ENCODE measurements at regions not wholly inside any gene's neighbourhood (a gene's known extent, or its start where the extent isn't known, plus 50 kb on each side); places are given as distances from the start of the nearest gene placed in this dataset.

GRCh38 chr4:53713296-53713695, 122.0 kb upstream of the LNX1 start:
- Histone ChIP-seq H2AFZ (ENCODE audit: low read depth, low read length) (no peak overlapping the region), H3K9me3 (ENCODE audit: insufficient read depth, low read depth, low read length) (no peaks in the 10 kb centered on the region), H4K20me1 (ENCODE audit: insufficient read depth, low read length) (no peaks in the 10 kb centered on the region), H3K27ac (ENCODE audit: low read depth, low read length) (no peak overlapping the region), H3K9ac (ENCODE audit: low read length) (no peak overlapping the region), H3K27me3 (ENCODE audit: insufficient read depth, low read length) (no peaks in the 10 kb centered on the region), H3K79me2 (ENCODE audit: insufficient read depth, low read length) (no peaks in the 10 kb centered on the region), H3K36me3 (ENCODE audit: insufficient read depth, low read length) (no peaks in the 10 kb centered on the region), H3K4me3 (ENCODE audit: insufficient read depth, low read depth, low read length) (no peak overlapping the region), H3K4me1 (ENCODE audit: insufficient read depth, low read length) (peaks cover 11% of the 10 kb centered on the region), H3K4me2 (ENCODE audit: low read length) (no peak overlapping the region)
- H3K36me3 Mint-ChIP-seq (ENCODE audit: low read depth, unreplicated experiment): no peaks in the 10 kb centered on the region
- FAIRE-seq: no peak
- H3K27ac Mint-ChIP-seq (ENCODE audit: unreplicated experiment): no peak overlapping the region
- H3K4me3 Mint-ChIP-seq (ENCODE audit: unreplicated experiment): no peak overlapping the region
- TF ChIP-seq EZH2 (IDR thresholded peaks at IDR 0.05; ENCODE audit: insufficient read depth, low read length): no peak
- TF ChIP-seq, protein P1, sequence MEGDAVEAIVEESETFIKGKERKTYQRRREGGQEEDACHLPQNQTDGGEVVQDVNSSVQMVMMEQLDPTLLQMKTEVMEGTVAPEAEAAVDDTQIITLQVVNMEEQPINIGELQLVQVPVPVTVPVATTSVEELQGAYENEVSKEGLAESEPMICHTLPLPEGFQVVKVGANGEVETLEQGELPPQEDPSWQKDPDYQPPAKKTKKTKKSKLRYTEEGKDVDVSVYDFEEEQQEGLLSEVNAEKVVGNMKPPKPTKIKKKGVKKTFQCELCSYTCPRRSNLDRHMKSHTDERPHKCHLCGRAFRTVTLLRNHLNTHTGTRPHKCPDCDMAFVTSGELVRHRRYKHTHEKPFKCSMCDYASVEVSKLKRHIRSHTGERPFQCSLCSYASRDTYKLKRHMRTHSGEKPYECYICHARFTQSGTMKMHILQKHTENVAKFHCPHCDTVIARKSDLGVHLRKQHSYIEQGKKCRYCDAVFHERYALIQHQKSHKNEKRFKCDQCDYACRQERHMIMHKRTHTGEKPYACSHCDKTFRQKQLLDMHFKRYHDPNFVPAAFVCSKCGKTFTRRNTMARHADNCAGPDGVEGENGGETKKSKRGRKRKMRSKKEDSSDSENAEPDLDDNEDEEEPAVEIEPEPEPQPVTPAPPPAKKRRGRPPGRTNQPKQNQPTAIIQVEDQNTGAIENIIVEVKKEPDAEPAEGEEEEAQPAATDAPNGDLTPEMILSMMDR (IDR thresholded peaks at IDR 0.05; ENCODE audit: insufficient read depth, low read depth, low read length): no peak
- peaks cover 31% of the 10 kb centered on the region for H3K4me1 Mint-ChIP-seq (ENCODE audit: low read depth, unreplicated experiment)
- DNase-seq (ENCODE audit: low read depth): no peak
- no peaks in the 10 kb centered on the region for H3K9me3 Mint-ChIP-seq (ENCODE audit: unreplicated experiment)
- peaks cover 4% of the 10 kb centered on the region for H3K27me3 Mint-ChIP-seq (ENCODE audit: low read depth, unreplicated experiment)

GRCh38 chr4:53712408-53713020, 121.2 kb upstream of the LNX1 start:
- H2AFZ ChIP-seq (ENCODE audit: low read depth, low read length): no peak overlapping the region
- H3K4me1 Mint-ChIP-seq (ENCODE audit: low read depth, unreplicated experiment): peaks cover 31% of the 10 kb centered on the region

DNA sequence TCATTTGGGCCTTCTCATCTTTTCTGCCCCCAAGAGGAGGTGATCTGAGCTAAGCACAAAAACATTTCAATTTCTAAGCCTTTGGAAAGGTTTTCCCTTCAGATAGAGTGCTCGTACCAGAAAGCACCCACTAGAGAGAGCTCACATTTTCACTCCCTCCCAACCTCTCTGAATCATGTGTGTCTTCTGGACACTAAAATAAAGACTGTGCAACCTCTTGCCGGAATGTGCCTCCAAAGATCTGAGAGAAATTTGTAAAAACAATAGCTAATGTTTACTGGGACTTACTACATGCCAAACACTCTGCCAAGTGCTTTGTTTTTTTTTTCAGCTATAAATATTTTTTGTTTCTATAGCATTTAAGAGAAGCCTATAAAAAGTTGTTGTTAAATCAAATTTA, 120.6 kb upstream of the LNX1 start:
- H3K27me3 Mint-ChIP-seq (ENCODE audit: low read depth, unreplicated experiment): peaks cover 4% of the 10 kb centered on the region
- no peak overlapping the region for H3K27ac ChIP-seq (ENCODE audit: low read depth, low read length)

More at GRCh38 chr4:53712408-53713020, 121.2 kb upstream of the LNX1 start:
- Histone ChIP-seq H3K4me2 (ENCODE audit: low read length) (no peak overlapping the region), H3K9me3 (ENCODE audit: insufficient read depth, low read depth, low read length) (no peaks in the 10 kb centered on the region), H3K36me3 (ENCODE audit: insufficient read depth, low read length) (no peaks in the 10 kb centered on the region), H3K4me1 (ENCODE audit: insufficient read depth, low read length) (peaks cover 11% of the 10 kb centered on the region), H3K27ac (ENCODE audit: low read depth, low read length) (no peak overlapping the region), H3K4me3 (ENCODE audit: insufficient read depth, low read depth, low read length) (no peak overlapping the region), H3K79me2 (ENCODE audit: insufficient read depth, low read length) (no peaks in the 10 kb centered on the region), H3K9ac (ENCODE audit: low read length) (no peak overlapping the region), H4K20me1 (ENCODE audit: insufficient read depth, low read length) (no peaks in the 10 kb centered on the region), H3K27me3 (ENCODE audit: insufficient read depth, low read length) (no peaks in the 10 kb centered on the region)
- H3K27ac Mint-ChIP-seq (ENCODE audit: unreplicated experiment): no peak overlapping the region
- DNase-seq (ENCODE audit: low read depth) (no peak), FAIRE-seq (peak; percentile 23)
- H3K4me3 Mint-ChIP-seq (ENCODE audit: unreplicated experiment): no peak overlapping the region
- H3K27me3 Mint-ChIP-seq (ENCODE audit: low read depth, unreplicated experiment): peaks cover 4% of the 10 kb centered on the region
- H3K36me3 Mint-ChIP-seq (ENCODE audit: low read depth, unreplicated experiment): no peaks in the 10 kb centered on the region
- TF ChIP-seq EZH2 (IDR thresholded peaks at IDR 0.05; ENCODE audit: insufficient read depth, low read length): no peak
- TF ChIP-seq, protein P1 (IDR thresholded peaks at IDR 0.05; ENCODE audit: insufficient read depth, low read depth, low read length): no peak
- no peaks in the 10 kb centered on the region for H3K9me3 Mint-ChIP-seq (ENCODE audit: unreplicated experiment)

More for the DNA sequence above, 120.6 kb upstream of the LNX1 start:
- H3K4me3 ChIP-seq (ENCODE audit: insufficient read depth, low read depth, low read length): no peak overlapping the region
- no peak for FAIRE-seq
- no peaks in the 10 kb centered on the region for H4K20me1 ChIP-seq (ENCODE audit: insufficient read depth, low read length)
- no peak for DNase-seq (ENCODE audit: low read depth)
- no peak overlapping the region for H3K4me2 ChIP-seq (ENCODE audit: low read length)
- no peaks in the 10 kb centered on the region for H3K27me3 ChIP-seq (ENCODE audit: insufficient read depth, low read length)
- no peaks in the 10 kb centered on the region for H3K79me2 ChIP-seq (ENCODE audit: insufficient read depth, low read length)
- H3K36me3 ChIP-seq (ENCODE audit: insufficient read depth, low read length): no peaks in the 10 kb centered on the region
- no peak overlapping the region for H2AFZ ChIP-seq (ENCODE audit: low read depth, low read length)
- Mint-ChIP-seq H3K9me3 (ENCODE audit: unreplicated experiment) (no peaks in the 10 kb centered on the region), H3K4me1 (ENCODE audit: low read depth, unreplicated experiment) (peaks cover 27% of the 10 kb centered on the region), H3K36me3 (ENCODE audit: low read depth, unreplicated experiment) (no peaks in the 10 kb centered on the region), H3K4me3 (ENCODE audit: unreplicated experiment) (no peak overlapping the region), H3K27ac (ENCODE audit: unreplicated experiment) (no peak overlapping the region)
- no peak for TF ChIP-seq EZH2 (IDR thresholded peaks at IDR 0.05; ENCODE audit: insufficient read depth, low read length)
- TF ChIP-seq, protein P1 (IDR thresholded peaks at IDR 0.05; ENCODE audit: insufficient read depth, low read depth, low read length): no peak
- H3K9me3 ChIP-seq (ENCODE audit: insufficient read depth, low read depth, low read length): no peaks in the 10 kb centered on the region
- peaks cover 7% of the 10 kb centered on the region for H3K4me1 ChIP-seq (ENCODE audit: insufficient read depth, low read length)
- no peak overlapping the region for H3K9ac ChIP-seq (ENCODE audit: low read length)
